ENCODE measurements at regions not wholly inside any gene's neighbourhood (a gene's known extent, or its start where the extent isn't known, plus 50 kb on each side); places are given as distances from the start of the nearest gene placed in this dataset.

DNA sequence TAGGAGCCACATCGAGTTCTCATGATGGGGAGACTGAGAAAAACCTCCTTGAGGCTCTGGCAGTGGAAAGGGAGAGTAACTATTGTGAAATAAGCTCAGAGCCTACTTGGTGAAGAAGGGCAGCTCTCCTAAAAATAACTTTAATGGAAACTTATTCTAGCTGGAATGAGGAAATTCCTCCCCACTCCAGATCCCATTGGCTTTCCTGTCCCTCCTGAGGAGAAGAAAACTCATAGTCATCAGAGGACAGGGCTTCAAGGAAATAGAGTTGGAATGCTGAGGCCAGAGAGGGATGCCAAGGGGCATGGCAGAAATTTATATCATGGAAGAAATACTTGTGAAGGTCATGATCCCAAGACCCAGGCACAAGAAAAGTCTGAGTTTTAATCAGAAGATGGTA, 70.7 kb upstream of the TAPT1 start:
- POLR2A ChIA-PET = no interaction called here
- H3K9me3 Mint-ChIP-seq = no peaks in the 10 kb centered on the region
- ATAC-seq (ENCODE audit: low read depth) (no peak), DNase-seq (no peak)
- CTCF ChIA-PET = no interaction called here
- TF ChIP-seq, protein P1, sequence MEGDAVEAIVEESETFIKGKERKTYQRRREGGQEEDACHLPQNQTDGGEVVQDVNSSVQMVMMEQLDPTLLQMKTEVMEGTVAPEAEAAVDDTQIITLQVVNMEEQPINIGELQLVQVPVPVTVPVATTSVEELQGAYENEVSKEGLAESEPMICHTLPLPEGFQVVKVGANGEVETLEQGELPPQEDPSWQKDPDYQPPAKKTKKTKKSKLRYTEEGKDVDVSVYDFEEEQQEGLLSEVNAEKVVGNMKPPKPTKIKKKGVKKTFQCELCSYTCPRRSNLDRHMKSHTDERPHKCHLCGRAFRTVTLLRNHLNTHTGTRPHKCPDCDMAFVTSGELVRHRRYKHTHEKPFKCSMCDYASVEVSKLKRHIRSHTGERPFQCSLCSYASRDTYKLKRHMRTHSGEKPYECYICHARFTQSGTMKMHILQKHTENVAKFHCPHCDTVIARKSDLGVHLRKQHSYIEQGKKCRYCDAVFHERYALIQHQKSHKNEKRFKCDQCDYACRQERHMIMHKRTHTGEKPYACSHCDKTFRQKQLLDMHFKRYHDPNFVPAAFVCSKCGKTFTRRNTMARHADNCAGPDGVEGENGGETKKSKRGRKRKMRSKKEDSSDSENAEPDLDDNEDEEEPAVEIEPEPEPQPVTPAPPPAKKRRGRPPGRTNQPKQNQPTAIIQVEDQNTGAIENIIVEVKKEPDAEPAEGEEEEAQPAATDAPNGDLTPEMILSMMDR (IDR thresholded peaks at IDR 0.05) = no peak
- intact Hi-C loops (cut with micrococcal nuclease) = no loop called here
- H3K4me3 Mint-ChIP-seq = no peak overlapping the region
- H3K4me1 Mint-ChIP-seq = no peaks in the 10 kb centered on the region
- H3K27me3 Mint-ChIP-seq = no peaks in the 10 kb centered on the region
- H3K27ac Mint-ChIP-seq = no peak overlapping the region
- no peaks in the 10 kb centered on the region for H3K36me3 Mint-ChIP-seq (ENCODE audit: low read depth)

DNA sequence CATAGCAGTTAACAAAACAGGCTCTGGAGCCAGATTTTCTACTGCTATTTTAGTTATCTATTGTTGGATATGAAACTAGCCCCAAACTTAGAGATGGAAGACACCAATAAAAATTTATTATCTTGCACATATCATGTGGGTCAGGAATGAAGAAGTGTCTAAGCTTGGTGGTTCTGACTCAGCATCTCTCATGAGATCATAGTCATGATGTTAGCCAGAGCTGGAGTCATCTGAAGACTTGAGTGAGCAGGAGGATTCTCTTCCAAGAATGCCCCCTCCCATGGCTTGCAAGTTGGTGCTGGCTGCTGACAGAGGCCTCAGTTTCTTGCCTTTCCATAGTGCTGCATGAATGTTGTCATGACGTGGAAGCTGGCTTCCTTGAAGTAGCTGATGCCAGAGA, 68.2 kb upstream of the TAPT1 start:
- no peak for DNase-seq
- no peak for ATAC-seq (ENCODE audit: low read depth)
- no peaks in the 10 kb centered on the region for H3K36me3 Mint-ChIP-seq (ENCODE audit: low read depth)
- CTCF ChIA-PET = no interaction called here
- H3K27me3 Mint-ChIP-seq = peaks cover 4% of the 10 kb centered on the region
- intact Hi-C loops (cut with micrococcal nuclease) = no loop called here
- peaks cover 4% of the 10 kb centered on the region for H3K4me1 Mint-ChIP-seq
- no peaks in the 10 kb centered on the region for H3K9me3 Mint-ChIP-seq
- H3K27ac Mint-ChIP-seq = no peak overlapping the region
- POLR2A ChIA-PET = no interaction called here
- TF ChIP-seq, protein P1 (IDR thresholded peaks at IDR 0.05) = no peak
- no peak overlapping the region for H3K4me3 Mint-ChIP-seq

DNA sequence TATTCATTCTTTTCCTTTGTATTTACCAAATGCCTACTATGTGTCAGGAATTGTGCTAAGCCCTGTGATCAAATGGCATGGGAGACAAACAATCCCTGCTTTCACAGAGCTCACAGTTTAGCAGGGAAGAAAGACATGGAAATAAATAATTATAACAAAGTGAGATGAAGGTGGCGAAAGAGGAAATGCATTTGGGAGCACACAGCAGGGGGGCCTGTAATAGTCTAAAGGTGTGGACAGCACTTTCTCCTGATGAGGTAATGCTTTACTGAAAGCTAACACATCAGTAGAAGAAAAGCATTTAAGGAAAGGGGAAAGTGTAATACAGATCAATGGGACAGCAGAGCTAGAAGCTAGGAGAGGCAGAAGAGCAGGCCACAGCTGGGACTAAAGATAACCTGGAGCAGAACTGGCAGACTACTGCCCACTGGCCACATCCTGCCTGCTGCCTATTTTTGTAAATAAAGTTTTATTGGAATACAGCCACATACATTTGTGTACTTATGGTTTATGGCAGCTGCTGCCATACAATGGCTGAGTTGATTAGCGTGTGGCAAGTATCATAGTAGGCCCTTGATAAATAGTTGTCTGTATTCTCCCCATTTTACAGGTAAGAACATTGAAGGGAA, 67.1 kb upstream of the TAPT1 start:
- Mint-ChIP-seq H3K27me3 (peaks cover 4% of the 10 kb centered on the region), H3K4me1 (peaks cover 4% of the 10 kb centered on the region), H3K9me3 (no peaks in the 10 kb centered on the region), H3K36me3 (ENCODE audit: low read depth) (no peaks in the 10 kb centered on the region), H3K4me3 (no peak overlapping the region), H3K27ac (no peak overlapping the region)
- intact Hi-C loops (cut with micrococcal nuclease) = no loop called here
- TF ChIP-seq, protein P1 (IDR thresholded peaks at IDR 0.05) = no peak
- ChIA-PET POLR2A (interaction anchor here (0.6 kb wide), 1 partner anchor 1155 kb away, joined by 3 read pairs; no protein-coding TSS in a partner anchor), CTCF (no interaction called here)
- ATAC-seq (ENCODE audit: low read depth) (no peak), DNase-seq (no peak)

DNA sequence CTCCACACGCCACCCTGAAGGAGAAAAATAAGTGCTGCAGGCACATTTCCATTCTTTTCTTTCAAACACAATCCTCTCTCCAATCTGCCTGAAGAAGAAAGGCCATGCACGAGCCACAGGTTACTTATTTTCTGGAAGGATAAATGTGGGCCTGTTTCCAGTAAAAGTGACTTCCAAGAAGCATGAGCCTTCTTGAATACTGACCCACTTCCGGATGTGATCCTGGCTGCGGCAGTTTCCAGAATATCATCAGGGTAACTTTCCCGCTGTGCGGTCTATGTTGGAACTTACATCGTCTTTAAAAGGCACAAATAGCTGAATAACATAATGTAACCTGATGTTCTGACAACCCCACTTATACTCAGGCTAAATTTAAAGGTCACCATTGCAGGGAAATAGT, 66.3 kb upstream of the TAPT1 start:
- TF ChIP-seq, protein P1 (IDR thresholded peaks at IDR 0.05) = no peak
- Mint-ChIP-seq H3K4me3 (no peak overlapping the region), H3K36me3 (ENCODE audit: low read depth) (no peaks in the 10 kb centered on the region), H3K27ac (no peak overlapping the region), H3K27me3 (peaks cover 6% of the 10 kb centered on the region), H3K9me3 (no peaks in the 10 kb centered on the region), H3K4me1 (peaks cover 4% of the 10 kb centered on the region)
- CTCF ChIA-PET = no interaction called here
- no peak for ATAC-seq (ENCODE audit: low read depth)
- intact Hi-C loops (cut with micrococcal nuclease) = no loop called here
- POLR2A ChIA-PET = interaction anchor here (0.6 kb wide), 1 partner anchor 1155 kb away, joined by 3 read pairs; no protein-coding TSS in a partner anchor
- no peak for DNase-seq

DNA sequence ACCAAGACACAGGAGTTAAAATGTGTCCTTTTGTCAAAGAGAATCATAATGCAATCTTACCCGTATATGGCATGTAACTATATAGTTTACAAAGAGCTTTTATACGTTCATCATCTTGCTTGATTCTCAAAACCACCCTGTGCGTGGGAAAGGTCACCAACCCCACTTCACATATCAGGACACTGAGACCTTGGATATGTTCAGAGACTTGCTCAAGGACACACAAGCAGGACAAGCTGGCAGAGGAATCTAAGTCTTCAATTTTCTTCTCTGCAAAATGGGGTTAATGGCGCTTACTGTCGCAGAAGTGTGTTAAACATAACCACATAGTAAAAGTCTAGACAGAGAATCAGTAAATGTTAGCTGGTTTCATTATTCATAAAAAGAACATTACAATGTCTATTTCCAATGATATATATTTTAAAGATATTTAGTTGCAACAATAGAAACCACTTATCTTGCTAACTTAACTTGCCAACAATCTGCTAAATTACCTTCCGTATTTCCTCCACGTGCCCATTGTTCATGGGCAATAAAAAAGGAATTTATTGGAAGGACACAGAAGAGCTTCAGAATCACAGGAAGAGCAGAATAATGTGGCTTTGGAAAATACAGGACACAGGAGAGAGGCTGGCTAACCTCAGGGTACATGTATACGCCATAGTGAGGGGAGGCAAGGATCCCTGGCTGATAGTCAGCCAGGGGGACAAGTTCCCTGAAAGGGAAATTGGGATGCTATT, 64.6 kb upstream of the TAPT1 start:
- no peak for ATAC-seq (ENCODE audit: low read depth)
- Mint-ChIP-seq H3K4me3 (no peak overlapping the region), H3K9me3 (no peaks in the 10 kb centered on the region), H3K4me1 (peaks cover 4% of the 10 kb centered on the region), H3K36me3 (ENCODE audit: low read depth) (no peaks in the 10 kb centered on the region), H3K27ac (no peak overlapping the region), H3K27me3 (peaks cover 6% of the 10 kb centered on the region)
- POLR2A ChIA-PET = no interaction called here
- intact Hi-C loops (cut with micrococcal nuclease) = loop anchor here (1.0 kb wide), 2 partner anchors 152 to 1156 kb away; no protein-coding TSS in a partner anchor
- CTCF ChIA-PET = interaction anchor here (0.8 to 2.2 kb wide), 3 partner anchors 11 to 1181 kb away, joined by 4 to 10 read pairs (median 4); no protein-coding TSS in a partner anchor
- DNase-seq = no peak
- TF ChIP-seq, protein P1 (IDR thresholded peaks at IDR 0.05) = no peak

Data from activated B cell treated with CpG ODN at 0.5 μM for 24 hours (primary cell).